Activated T-cell treated with anti-CD3 and anti-CD28 coated beads, Interleukin-2, amount 50 U/mL, for 1 hour (primary cell): ENCODE measurements at regions not wholly inside any gene's neighbourhood (a gene's known extent, or its start where the extent isn't known, plus 50 kb on each side); places are given as distances from the start of the nearest gene placed in this dataset.

Experiments used
- DNase-seq: peaks from one replicate; pipeline ENCODE4 v3.0.0-alpha.2; 2020

- no peak for DNase-seq
Observed at GRCh38 chr10:89153971-89154370, 53.1 kb downstream of the CH25H start.

GRCh38 chr10:89153116-89153515 is 54.0 kb downstream of the CH25H start:
- DNase-seq: no peak

GRCh38 chr10:89151857-89152256 is 55.3 kb downstream of the CH25H start:
- no peak for DNase-seq

GRCh38 chr10:89148061-89148460 is 59.1 kb downstream of the CH25H start:
- no peak for DNase-seq

GRCh38 chr10:89147256-89147655 is 59.9 kb downstream of the CH25H start:
- no peak for DNase-seq

GRCh38 chr10:89144836-89145235 is 62.3 kb downstream of the CH25H start:
- DNase-seq: no peak

GRCh38 chr10:89142590-89142989 is 64.5 kb downstream of the CH25H start:
- DNase-seq: no peak

GRCh38 chr10:89138755-89139490 is 68.2 kb downstream of the CH25H start:
- no peak for DNase-seq

- DNase-seq: no peak
Observed at GRCh38 chr10:89134963-89135362, 72.2 kb downstream of the CH25H start.

GRCh38 chr10:89129911-89130310 is 77.2 kb downstream of the CH25H start:
- no peak for DNase-seq

GRCh38 chr10:89122433-89123051 is 84.6 kb downstream of the CH25H start:
- DNase-seq: no peak

- DNase-seq: no peak
Observed at GRCh38 chr10:89121764-89122020, 85.4 kb downstream of the CH25H start.

- no peak for DNase-seq
Observed at GRCh38 chr10:89120931-89121763, 86.0 kb downstream of the CH25H start.

GRCh38 chr10:89119651-89120050 is 87.5 kb downstream of the CH25H start:
- no peak for DNase-seq

GRCh38 chr10:89118091-89118490 is 89.0 kb downstream of the CH25H start:
- no peak for DNase-seq

GRCh38 chr10:89115876-89116627 is 91.1 kb downstream of the CH25H start:
- no peak for DNase-seq

GRCh38 chr10:89114846-89115625 is 92.1 kb downstream of the CH25H start:
- no peak for DNase-seq

GRCh38 chr10:89102735-89103134 is 104.4 kb downstream of the CH25H start:
- no peak for DNase-seq

- no peak for DNase-seq
Observed at GRCh38 chr10:89101943-89102342, 105.2 kb downstream of the CH25H start.

GRCh38 chr10:89100680-89101079 is 106.4 kb downstream of the CH25H start:
- no peak for DNase-seq

- DNase-seq: no peak
Observed at GRCh38 chr10:89097226-89097625, 106.6 kb downstream of the FAS start.

- no peak for DNase-seq
Observed at GRCh38 chr10:89095701-89096391, 105.2 kb downstream of the FAS start.
